KMS-11 (cell line): ENCODE measurements at regions not wholly inside any gene's neighbourhood (a gene's known extent, or its start where the extent isn't known, plus 50 kb on each side); places are given as distances from the start of the nearest gene placed in this dataset.

Source experiments
- H2AFZ ChIP-seq: fragments of 200-600 bp; sonication (generic); 2 replicates; pipeline ENCODE4 v1.6.1; 2016; ENCODE audit warnings: antibody characterized with exemption, mixed run types, low read depth
- H3K27ac ChIP-seq: fragments of 200-600 bp; sonication (generic); 2 replicates; pipeline ENCODE4 v1.6.1; 2016; ENCODE audit warnings: mild to moderate bottlenecking, mixed run types
- H3K27me3 ChIP-seq: fragments of 200-600 bp; sonication (generic); 2 replicates; pipeline ENCODE4 v1.6.1; 2017; ENCODE audit warnings: mild to moderate bottlenecking, low read depth, mixed run types, moderate library complexity; ENCODE audit not compliant: insufficient read depth
- H3K36me3 ChIP-seq: fragments of 200-600 bp; sonication (generic); 2 replicates; pipeline ENCODE4 v1.6.1; 2017; ENCODE audit warnings: mild to moderate bottlenecking, mixed run types; ENCODE audit not compliant: insufficient read depth
- H3K4me1 ChIP-seq: fragments of 200-600 bp; sonication (generic); 2 replicates; pipeline ENCODE4 v1.6.1; 2016; ENCODE audit warnings: mild to moderate bottlenecking, low read depth, mixed run types; ENCODE audit not compliant: poor library complexity, severe bottlenecking
- H3K4me2 ChIP-seq: fragments of 200-600 bp; sonication (generic); 2 replicates; pipeline ENCODE4 v1.7.0; 2016; ENCODE audit warnings: mild to moderate bottlenecking, mixed run types
- H3K4me3 ChIP-seq: fragments of 200-600 bp; sonication (generic); IDR thresholded peaks from 2 replicates; pipeline ENCODE4 v1.6.1; 2017; ENCODE audit warnings: low read depth, low read length, mixed read lengths; ENCODE audit not compliant: insufficient read depth
- H3K79me2 ChIP-seq: fragments of 200-600 bp; sonication (generic); 2 replicates; pipeline ENCODE4 v1.6.1; 2016; ENCODE audit warnings: low read depth, mixed run types; ENCODE audit not compliant: insufficient read depth
- H3K9ac ChIP-seq: fragments of 200-600 bp; sonication (generic); 2 replicates; pipeline ENCODE4 v1.6.1; 2016; ENCODE audit warnings: mild to moderate bottlenecking, mixed run types
- H4K20me1 ChIP-seq: fragments of 200-600 bp; sonication (generic); 2 replicates; pipeline ENCODE4 v1.6.1; 2016; ENCODE audit warnings: mild to moderate bottlenecking, mixed run types; ENCODE audit not compliant: insufficient read depth
- CTCF ChIP-seq: fragments of 200-600 bp; sonication (generic); conservative IDR thresholded peaks from 2 replicates; pipeline ENCODE4 v1.6.1; 2017; ENCODE audit warnings: low read depth, mild to moderate bottlenecking, antibody characterized with exemption, low read length, moderate library complexity, mixed read lengths

- H3K4me1 ChIP-seq = peaks cover 13% of the 10 kb centered on the region
- no peak overlapping the region for H2AFZ ChIP-seq
- no peak overlapping the region for H3K27ac ChIP-seq
- no peak for TF ChIP-seq CTCF
- H3K79me2 ChIP-seq = no peaks in the 10 kb centered on the region
- H3K4me3 ChIP-seq = no peak overlapping the region
- no peaks in the 10 kb centered on the region for H3K36me3 ChIP-seq
- H3K4me2 ChIP-seq = no peak overlapping the region
- H3K9ac ChIP-seq = no peak overlapping the region
- H3K27me3 ChIP-seq = no peaks in the 10 kb centered on the region
- H4K20me1 ChIP-seq = no peaks in the 10 kb centered on the region
These were observed 85.6 kb upstream of the EED start for GRCh38 chr11:86158704-86159580.

GRCh38 chr11:86157797-86158378 is 86.7 kb upstream of the EED start:
- H3K27me3 ChIP-seq = no peaks in the 10 kb centered on the region
- TF ChIP-seq CTCF = no peak
- no peaks in the 10 kb centered on the region for H3K79me2 ChIP-seq
- no peak overlapping the region for H3K27ac ChIP-seq
- no peak overlapping the region for H3K4me2 ChIP-seq
- H3K4me3 ChIP-seq = no peak overlapping the region
- no peak overlapping the region for H2AFZ ChIP-seq
- peaks cover 13% of the 10 kb centered on the region for H3K4me1 ChIP-seq
- no peak overlapping the region for H3K9ac ChIP-seq
- no peaks in the 10 kb centered on the region for H4K20me1 ChIP-seq
- no peaks in the 10 kb centered on the region for H3K36me3 ChIP-seq

GRCh38 chr11:86156397-86156955 is 87.6 kb upstream of the PICALM start:
- TF ChIP-seq CTCF = no peak
- Histone ChIP-seq H3K9ac (no peak overlapping the region), H3K4me2 (no peak overlapping the region), H3K4me3 (no peak overlapping the region), H4K20me1 (no peaks in the 10 kb centered on the region), H3K4me1 (peaks cover 25% of the 10 kb centered on the region), H3K36me3 (no peaks in the 10 kb centered on the region), H3K27me3 (no peaks in the 10 kb centered on the region), H3K79me2 (no peaks in the 10 kb centered on the region), H3K27ac (no peak overlapping the region), H2AFZ (no peak overlapping the region)

- Histone ChIP-seq H2AFZ (no peak overlapping the region), H3K27me3 (no peaks in the 10 kb centered on the region), H4K20me1 (no peaks in the 10 kb centered on the region), H3K4me3 (no peak overlapping the region), H3K27ac (no peak overlapping the region), H3K4me1 (peaks cover 37% of the 10 kb centered on the region), H3K4me2 (no peak overlapping the region), H3K36me3 (no peaks in the 10 kb centered on the region), H3K9ac (no peak overlapping the region), H3K79me2 (no peaks in the 10 kb centered on the region)
- TF ChIP-seq CTCF = no peak
These were observed 86.4 kb upstream of the PICALM start for GRCh38 chr11:86155200-86155844.
